ENCODE measurements at regions not wholly inside any gene's neighbourhood (a gene's known extent, or its start where the extent isn't known, plus 50 kb on each side); places are given as distances from the start of the nearest gene placed in this dataset.

DNA sequence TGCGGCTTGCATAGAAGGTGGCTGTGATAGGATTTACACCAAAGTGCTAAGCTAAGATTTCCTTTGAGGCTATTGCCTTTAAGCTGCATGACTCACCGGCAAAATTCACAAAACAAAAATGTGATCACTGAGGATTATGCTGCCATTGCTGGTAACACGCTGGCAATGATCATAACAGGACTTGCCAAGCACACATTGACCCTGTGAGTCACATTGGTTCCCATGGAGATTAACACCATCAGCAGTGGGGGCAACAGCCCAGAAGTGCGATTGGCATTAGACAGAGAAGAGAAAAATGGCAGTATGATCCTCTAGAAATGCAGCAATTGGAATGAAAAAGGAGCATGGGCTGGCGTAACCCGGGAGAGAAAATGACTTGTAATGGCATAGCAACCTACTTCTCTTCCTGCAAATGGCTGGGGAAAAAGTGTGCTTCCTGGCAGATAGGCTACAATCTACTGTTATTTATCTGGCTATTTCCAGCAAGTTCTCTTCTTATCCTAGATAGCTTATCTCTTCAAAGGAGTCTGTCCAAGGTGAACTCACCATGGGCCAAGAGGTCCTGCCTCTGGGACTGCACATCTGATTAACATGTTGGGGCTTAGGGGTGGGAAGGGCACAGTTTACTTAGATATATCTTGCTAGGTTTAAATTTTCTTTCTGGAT is 314.2 kb upstream of the IGFBP7 start:
- TF ChIP-seq, protein P1, sequence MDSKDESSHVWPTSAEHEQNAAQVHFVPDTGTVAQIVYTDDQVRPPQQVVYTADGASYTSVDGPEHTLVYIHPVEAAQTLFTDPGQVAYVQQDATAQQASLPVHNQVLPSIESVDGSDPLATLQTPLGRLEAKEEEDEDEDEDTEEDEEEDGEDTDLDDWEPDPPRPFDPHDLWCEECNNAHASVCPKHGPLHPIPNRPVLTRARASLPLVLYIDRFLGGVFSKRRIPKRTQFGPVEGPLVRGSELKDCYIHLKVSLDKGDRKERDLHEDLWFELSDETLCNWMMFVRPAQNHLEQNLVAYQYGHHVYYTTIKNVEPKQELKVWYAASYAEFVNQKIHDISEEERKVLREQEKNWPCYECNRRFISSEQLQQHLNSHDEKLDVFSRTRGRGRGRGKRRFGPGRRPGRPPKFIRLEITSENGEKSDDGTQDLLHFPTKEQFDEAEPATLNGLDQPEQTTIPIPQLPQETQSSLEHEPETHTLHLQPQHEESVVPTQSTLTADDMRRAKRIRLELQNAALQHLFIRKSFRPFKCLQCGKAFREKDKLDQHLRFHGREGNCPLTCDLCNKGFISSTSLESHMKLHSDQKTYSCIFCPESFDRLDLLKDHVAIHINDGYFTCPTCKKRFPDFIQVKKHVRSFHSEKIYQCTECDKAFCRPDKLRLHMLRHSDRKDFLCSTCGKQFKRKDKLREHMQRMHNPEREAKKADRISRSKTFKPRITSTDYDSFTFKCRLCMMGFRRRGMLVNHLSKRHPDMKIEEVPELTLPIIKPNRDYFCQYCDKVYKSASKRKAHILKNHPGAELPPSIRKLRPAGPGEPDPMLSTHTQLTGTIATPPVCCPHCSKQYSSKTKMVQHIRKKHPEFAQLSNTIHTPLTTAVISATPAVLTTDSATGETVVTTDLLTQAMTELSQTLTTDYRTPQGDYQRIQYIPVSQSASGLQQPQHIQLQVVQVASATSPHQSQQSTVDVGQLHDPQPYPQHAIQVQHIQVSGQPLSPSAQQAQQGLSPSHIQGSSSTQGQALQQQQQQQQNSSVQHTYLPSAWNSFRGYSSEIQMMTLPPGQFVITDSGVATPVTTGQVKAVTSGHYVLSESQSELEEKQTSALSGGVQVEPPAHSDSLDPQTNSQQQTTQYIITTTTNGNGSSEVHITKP (CRISPR knock-in tag; IDR thresholded peaks at IDR 0.05; ENCODE audit: low read depth) = no peak
- no peak for TF ChIP-seq THYN1 (CRISPR knock-in tag; IDR thresholded peaks at IDR 0.05; ENCODE audit: borderline replicate concordance, low read depth)
- no peak for TF ChIP-seq NKX3-1 (CRISPR knock-in tag; IDR thresholded peaks at IDR 0.05)
- TF ChIP-seq, protein P2, sequence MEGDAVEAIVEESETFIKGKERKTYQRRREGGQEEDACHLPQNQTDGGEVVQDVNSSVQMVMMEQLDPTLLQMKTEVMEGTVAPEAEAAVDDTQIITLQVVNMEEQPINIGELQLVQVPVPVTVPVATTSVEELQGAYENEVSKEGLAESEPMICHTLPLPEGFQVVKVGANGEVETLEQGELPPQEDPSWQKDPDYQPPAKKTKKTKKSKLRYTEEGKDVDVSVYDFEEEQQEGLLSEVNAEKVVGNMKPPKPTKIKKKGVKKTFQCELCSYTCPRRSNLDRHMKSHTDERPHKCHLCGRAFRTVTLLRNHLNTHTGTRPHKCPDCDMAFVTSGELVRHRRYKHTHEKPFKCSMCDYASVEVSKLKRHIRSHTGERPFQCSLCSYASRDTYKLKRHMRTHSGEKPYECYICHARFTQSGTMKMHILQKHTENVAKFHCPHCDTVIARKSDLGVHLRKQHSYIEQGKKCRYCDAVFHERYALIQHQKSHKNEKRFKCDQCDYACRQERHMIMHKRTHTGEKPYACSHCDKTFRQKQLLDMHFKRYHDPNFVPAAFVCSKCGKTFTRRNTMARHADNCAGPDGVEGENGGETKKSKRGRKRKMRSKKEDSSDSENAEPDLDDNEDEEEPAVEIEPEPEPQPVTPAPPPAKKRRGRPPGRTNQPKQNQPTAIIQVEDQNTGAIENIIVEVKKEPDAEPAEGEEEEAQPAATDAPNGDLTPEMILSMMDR (CRISPR knock-in tag; IDR thresholded peaks at IDR 0.05) = no peak
- TF ChIP-seq SRSF9 (IDR thresholded peaks at IDR 0.05; ENCODE audit: borderline replicate concordance, insufficient read depth, low read depth, low read length, poor library complexity, severe bottlenecking) = no peak
- TF ChIP-seq NONO (IDR thresholded peaks at IDR 0.05) = no peak
- no peak for TF ChIP-seq NONO (CRISPR knock-in tag; conservative IDR thresholded peaks at IDR 0.05)
- TF ChIP-seq JDP2 (CRISPR knock-in tag; IDR thresholded peaks at IDR 0.05; ENCODE audit: borderline replicate concordance) = no peak
- TF ChIP-seq, protein P3, sequence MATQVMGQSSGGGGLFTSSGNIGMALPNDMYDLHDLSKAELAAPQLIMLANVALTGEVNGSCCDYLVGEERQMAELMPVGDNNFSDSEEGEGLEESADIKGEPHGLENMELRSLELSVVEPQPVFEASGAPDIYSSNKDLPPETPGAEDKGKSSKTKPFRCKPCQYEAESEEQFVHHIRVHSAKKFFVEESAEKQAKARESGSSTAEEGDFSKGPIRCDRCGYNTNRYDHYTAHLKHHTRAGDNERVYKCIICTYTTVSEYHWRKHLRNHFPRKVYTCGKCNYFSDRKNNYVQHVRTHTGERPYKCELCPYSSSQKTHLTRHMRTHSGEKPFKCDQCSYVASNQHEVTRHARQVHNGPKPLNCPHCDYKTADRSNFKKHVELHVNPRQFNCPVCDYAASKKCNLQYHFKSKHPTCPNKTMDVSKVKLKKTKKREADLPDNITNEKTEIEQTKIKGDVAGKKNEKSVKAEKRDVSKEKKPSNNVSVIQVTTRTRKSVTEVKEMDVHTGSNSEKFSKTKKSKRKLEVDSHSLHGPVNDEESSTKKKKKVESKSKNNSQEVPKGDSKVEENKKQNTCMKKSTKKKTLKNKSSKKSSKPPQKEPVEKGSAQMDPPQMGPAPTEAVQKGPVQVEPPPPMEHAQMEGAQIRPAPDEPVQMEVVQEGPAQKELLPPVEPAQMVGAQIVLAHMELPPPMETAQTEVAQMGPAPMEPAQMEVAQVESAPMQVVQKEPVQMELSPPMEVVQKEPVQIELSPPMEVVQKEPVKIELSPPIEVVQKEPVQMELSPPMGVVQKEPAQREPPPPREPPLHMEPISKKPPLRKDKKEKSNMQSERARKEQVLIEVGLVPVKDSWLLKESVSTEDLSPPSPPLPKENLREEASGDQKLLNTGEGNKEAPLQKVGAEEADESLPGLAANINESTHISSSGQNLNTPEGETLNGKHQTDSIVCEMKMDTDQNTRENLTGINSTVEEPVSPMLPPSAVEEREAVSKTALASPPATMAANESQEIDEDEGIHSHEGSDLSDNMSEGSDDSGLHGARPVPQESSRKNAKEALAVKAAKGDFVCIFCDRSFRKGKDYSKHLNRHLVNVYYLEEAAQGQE (IDR thresholded peaks at IDR 0.05; ENCODE audit: borderline replicate concordance in 1 of 2, low read depth in 1 of 2, low read length in 2 of 2) = no peak
- TF ChIP-seq ZNF180 (CRISPR knock-in tag; IDR thresholded peaks at IDR 0.05; ENCODE audit: borderline replicate concordance, low read depth) = no peak
- TF ChIP-seq SP1 (IDR thresholded peaks at IDR 0.05) = no peak
- TF ChIP-seq SP1 (CRISPR knock-in tag; IDR thresholded peaks at IDR 0.05) = no peak
- TF ChIP-seq, protein P4, sequence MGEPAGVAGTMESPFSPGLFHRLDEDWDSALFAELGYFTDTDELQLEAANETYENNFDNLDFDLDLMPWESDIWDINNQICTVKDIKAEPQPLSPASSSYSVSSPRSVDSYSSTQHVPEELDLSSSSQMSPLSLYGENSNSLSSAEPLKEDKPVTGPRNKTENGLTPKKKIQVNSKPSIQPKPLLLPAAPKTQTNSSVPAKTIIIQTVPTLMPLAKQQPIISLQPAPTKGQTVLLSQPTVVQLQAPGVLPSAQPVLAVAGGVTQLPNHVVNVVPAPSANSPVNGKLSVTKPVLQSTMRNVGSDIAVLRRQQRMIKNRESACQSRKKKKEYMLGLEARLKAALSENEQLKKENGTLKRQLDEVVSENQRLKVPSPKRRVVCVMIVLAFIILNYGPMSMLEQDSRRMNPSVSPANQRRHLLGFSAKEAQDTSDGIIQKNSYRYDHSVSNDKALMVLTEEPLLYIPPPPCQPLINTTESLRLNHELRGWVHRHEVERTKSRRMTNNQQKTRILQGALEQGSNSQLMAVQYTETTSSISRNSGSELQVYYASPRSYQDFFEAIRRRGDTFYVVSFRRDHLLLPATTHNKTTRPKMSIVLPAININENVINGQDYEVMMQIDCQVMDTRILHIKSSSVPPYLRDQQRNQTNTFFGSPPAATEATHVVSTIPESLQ (CRISPR knock-in tag; conservative IDR thresholded peaks at IDR 0.05) = no peak
- TF ChIP-seq GATAD2A (CRISPR knock-in tag; IDR thresholded peaks at IDR 0.05) = no peak
- no peak for TF ChIP-seq RBFOX2 (IDR thresholded peaks at IDR 0.05; ENCODE audit: low read depth, low read length)

Measured in HepG2 (cell line).